ENCODE measurements at regions not wholly inside any gene's neighbourhood (a gene's known extent, or its start where the extent isn't known, plus 50 kb on each side); places are given as distances from the start of the nearest gene placed in this dataset.

DNA sequence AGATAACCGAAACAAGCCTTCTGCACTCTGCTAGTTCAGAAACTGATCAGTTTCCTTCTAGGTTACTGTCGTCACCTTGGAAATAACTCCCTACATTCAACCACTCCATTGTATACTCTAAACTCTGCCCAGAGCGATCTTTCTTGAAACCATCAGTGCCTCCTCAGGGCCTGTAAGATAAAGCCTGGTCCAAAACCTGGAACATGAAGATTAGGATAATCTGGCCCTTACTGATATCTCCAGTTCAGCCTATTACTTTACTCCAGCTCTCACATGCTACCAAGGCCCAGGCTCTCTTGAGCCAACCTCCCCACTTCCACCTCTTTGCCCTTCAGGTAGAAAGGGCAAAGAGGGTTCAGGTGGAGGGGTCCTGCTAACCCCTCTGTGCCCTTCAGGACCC is 125.3 kb upstream of the RXFP2 start:
- TF ChIP-seq POLR2AphosphoS5 (IDR thresholded peaks at IDR 0.05; ENCODE audit: low read depth, low read length) (no peak), POLR2A (IDR thresholded peaks at IDR 0.05; ENCODE audit: low read depth, low read length) (no peak), TAF1 (IDR thresholded peaks at IDR 0.05; ENCODE audit: borderline replicate concordance, low read depth, low read length) (no peak)

Data from GM12892 (cell line).